Omental fat pad (tissue), 3 donors: ENCODE measurements at regions not wholly inside any gene's neighbourhood (a gene's known extent, or its start where the extent isn't known, plus 50 kb on each side); places are given as distances from the start of the nearest gene placed in this dataset.

Source experiments
- ATAC-seq: fragments of 150-250 bp; one replicate; pipeline ENCODE4 v1.9.1; 2016; ENCODE audit warnings: mild to moderate bottlenecking, moderate library complexity; ENCODE audit not compliant: low FRiP score
- DNase-seq: peaks from one replicate; pipeline ENCODE4 v3.0.0-alpha.2; 2019; ENCODE audit warnings: low spot score
- TF ChIP-seq, protein P1 (sequence below), 3 donors: fragments of 450-650 bp; IDR thresholded peaks; one replicate each; pipeline ENCODE4 v1.5.1; 2016 to 2017; ENCODE audit warnings: antibody characterized with exemption in 3 of 3, mild to moderate bottlenecking in 3 of 3, moderate library complexity in 2 of 3

DNA sequence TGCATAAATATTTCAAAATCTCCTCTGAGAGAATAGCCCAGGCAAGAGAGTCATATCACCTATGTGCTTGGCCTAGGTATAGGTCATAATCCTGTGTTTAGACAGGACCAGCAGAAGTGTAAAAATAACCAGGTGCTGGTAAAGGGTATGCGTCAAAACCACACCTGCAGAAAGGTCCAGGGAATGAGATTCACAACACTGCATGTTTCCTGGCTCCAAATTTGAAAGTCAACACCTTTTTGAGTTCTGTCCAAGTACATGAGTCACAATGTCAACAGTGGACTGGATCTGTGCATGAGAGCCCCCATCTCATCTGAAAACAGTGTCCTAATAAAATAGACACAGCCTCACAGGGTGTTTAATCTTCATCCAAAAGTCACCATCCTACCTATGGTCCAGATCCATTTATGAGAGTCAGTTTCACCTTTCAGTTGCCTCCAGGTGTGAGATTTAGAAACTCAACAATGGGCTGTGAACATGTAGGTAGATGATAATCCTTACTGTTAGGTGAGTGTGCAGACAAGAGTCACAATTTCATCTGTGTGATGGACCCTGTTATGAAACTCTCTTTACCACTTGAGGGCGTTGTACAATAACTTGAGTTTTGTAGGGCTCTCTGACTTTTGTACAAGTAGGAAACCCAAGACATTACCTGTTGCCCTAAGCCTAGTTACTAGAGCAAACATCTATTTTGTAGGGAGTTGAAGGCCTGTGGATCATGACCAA is 2100.7 kb downstream of the TP53TG3F start:
- TF ChIP-seq, protein P1, sequence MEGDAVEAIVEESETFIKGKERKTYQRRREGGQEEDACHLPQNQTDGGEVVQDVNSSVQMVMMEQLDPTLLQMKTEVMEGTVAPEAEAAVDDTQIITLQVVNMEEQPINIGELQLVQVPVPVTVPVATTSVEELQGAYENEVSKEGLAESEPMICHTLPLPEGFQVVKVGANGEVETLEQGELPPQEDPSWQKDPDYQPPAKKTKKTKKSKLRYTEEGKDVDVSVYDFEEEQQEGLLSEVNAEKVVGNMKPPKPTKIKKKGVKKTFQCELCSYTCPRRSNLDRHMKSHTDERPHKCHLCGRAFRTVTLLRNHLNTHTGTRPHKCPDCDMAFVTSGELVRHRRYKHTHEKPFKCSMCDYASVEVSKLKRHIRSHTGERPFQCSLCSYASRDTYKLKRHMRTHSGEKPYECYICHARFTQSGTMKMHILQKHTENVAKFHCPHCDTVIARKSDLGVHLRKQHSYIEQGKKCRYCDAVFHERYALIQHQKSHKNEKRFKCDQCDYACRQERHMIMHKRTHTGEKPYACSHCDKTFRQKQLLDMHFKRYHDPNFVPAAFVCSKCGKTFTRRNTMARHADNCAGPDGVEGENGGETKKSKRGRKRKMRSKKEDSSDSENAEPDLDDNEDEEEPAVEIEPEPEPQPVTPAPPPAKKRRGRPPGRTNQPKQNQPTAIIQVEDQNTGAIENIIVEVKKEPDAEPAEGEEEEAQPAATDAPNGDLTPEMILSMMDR (IDR thresholded peaks at IDR 0.05) = no peak
- DNase-seq = no peak
- ATAC-seq = no peak

DNA sequence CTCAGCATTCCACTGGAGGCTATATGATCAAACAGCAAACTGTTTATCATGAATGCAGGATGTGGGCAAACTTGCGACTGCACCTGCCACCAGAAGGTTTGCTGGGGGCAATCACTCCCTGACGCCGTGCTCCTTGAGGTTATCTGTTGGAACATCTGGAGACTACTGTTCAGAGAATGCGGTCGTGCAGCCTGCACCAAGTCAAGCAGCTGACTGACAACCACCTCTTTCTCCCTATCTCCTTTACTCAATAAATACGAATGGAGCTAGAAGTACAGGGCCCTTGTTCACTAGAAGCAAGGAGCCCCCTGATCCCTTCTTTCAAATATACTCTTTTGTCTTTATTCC is 2101.2 kb downstream of the TP53TG3F start:
- ATAC-seq = no peak
- no peak for DNase-seq
- TF ChIP-seq, protein P1 (IDR thresholded peaks at IDR 0.05) = no peak

DNA sequence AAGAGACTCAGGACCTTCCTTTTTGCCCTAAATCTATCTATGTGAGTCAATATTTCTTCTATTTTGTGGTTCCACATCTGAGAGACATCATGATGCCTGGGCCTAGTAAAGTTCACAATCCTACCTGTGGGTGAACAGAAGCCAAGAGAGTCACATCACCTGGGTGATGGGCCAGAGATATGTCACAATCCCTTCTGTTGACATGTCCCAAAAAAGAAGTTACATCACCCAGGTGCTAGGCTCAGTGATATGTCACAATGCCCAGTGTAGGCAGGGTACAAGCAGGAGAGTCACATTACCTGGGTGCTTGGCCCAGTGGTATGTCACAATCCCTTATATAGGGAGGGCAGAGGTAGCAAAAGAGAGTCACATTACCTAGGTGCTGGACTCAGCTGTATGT is 2101.9 kb downstream of the TP53TG3F start:
- TF ChIP-seq, protein P1 (IDR thresholded peaks at IDR 0.05) = no peak
- ATAC-seq = no peak
- DNase-seq = no peak

DNA sequence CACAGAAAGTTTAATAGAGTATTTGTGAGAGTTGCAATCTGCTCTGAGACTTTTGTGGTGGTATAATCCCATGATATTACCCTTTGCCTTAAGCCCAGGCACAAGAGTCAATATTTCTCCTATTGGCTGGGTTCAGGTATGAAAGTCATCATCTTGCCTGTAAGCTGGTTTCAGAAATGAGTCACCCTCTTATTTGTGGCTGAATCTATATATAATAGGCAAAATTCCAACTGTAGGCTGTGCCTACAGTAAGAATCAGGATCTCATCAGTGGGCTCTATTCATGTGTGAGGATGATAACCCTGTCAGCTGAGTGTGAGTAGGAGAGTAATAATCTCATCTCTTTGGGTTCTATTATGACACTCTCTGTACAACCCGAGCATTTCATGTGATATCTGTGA is 2103.1 kb downstream of the TP53TG3F start:
- no peak for ATAC-seq

DNA sequence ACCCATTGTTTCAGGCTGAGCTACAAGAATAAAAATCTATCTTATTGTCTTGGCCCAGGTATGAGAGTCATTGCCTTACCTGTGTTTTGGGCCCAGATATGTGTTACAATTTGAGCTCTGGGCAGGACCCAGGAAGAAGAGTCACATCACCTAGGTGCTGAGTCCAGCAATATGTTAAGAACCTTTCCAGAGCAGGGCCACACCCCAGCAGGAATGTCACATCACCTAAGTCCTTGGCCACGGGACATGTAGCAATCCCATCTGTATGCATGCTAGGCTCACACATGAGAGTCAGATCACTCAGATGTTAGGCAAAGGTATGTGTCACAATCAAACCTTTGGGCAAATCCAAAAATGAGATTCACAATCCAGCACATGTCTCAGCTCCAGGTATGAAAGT is 2103.5 kb downstream of the TP53TG3F start:
- ATAC-seq (no peak), DNase-seq (no peak)
- TF ChIP-seq, protein P1 (IDR thresholded peaks at IDR 0.05) = no peak

More for the DNA sequence above, 2103.1 kb downstream of the TP53TG3F start:
- DNase-seq = no peak
- TF ChIP-seq, protein P1 (IDR thresholded peaks at IDR 0.05) = no peak

DNA sequence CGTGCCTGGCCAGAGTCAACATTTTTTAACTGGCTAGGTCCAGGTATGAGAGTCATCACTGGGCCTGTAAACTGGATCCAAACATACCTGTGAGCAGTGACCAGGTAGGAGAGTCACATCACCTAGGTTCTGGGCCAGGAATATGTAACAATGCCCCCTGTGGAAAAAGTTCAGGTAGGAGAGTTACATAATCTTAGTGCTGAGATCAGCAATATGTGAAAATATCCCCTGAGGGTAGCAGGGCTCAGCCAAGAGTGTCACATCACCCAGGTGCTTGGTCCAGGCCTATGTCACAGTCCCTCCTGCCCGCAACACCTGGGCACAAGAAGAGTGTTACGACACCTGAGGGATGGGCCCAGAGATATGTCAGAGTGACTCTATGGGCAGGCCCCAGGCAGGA is 2104.7 kb downstream of the TP53TG3F start:
- ATAC-seq = no peak
- DNase-seq = no peak
- TF ChIP-seq, protein P1 (IDR thresholded peaks at IDR 0.05) = no peak

DNA sequence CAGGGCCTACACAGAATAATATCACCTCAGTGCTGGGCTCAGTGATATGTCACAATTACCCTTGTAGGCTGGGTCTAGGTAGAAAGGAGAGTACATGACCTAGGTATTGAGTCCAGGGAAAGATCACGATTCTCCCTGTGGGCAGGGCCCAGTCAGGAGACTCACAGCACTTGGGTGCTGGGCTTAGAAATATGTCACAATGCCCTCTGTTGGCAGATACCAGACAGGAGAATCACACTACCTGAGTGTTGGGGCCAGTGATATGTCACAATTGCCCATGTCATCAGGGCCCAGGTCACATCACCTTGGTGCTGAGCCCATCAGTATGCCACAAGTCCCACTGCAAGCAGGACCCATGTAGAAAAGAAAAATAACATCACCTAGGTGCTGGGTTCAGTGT is 2105.5 kb downstream of the TP53TG3F start:
- TF ChIP-seq, protein P1 (IDR thresholded peaks at IDR 0.05) = no peak
- no peak for DNase-seq
- no peak for ATAC-seq
